OCI-M2 (cell line): ENCODE measurements at regions not wholly inside any gene's neighbourhood (a gene's known extent, or its start where the extent isn't known, plus 50 kb on each side); places are given as distances from the start of the nearest gene placed in this dataset.
A peak's percentile ranks its signal among the peaks of the same experiment; 100 is the strongest.

Experiments
- DNase-seq: peaks from one replicate; lab custom pipeline; 2025; ENCODE audit not compliant: unreplicated experiment; lab: John Stamatoyannopoulos, UW

- no peak for DNase-seq
These were observed 388.5 kb downstream of the LMO4 start for GRCh38 chr1:87717157-87717670.

GRCh38 chr1:87718241-87718950 is 389.7 kb downstream of the LMO4 start:
- DNase-seq = no peak

GRCh38 chr1:87719658-87720057 is 391.0 kb downstream of the LMO4 start:
- no peak for DNase-seq

GRCh38 chr1:87720561-87720960 is 391.9 kb downstream of the LMO4 start:
- no peak for DNase-seq

GRCh38 chr1:87723193-87723592 is 394.5 kb downstream of the LMO4 start:
- DNase-seq = no peak

- no peak for DNase-seq
These were observed 399.5 kb downstream of the LMO4 start for GRCh38 chr1:87728169-87728568.

- DNase-seq = no peak
These were observed 401.9 kb downstream of the LMO4 start for GRCh38 chr1:87730274-87731216.

GRCh38 chr1:87733386-87733785 is 404.7 kb downstream of the LMO4 start:
- DNase-seq = no peak

- DNase-seq = no peak
These were observed 407.1 kb downstream of the LMO4 start for GRCh38 chr1:87735750-87736149.

- no peak for DNase-seq
These were observed 410.5 kb downstream of the LMO4 start for GRCh38 chr1:87739141-87739540.

- no peak for DNase-seq
These were observed 411.0 kb downstream of the LMO4 start for GRCh38 chr1:87739704-87740103.

- DNase-seq = no peak
These were observed 414.6 kb downstream of the LMO4 start for GRCh38 chr1:87743256-87743655.

- no peak for DNase-seq
These were observed 415.4 kb downstream of the LMO4 start for GRCh38 chr1:87744056-87744455.

- DNase-seq = no peak
These were observed 416.1 kb downstream of the LMO4 start for GRCh38 chr1:87744763-87745162.

GRCh38 chr1:87753366-87753765 is 424.7 kb downstream of the LMO4 start:
- no peak for DNase-seq

- peak; percentile 20 for DNase-seq
These were observed 425.5 kb downstream of the LMO4 start for GRCh38 chr1:87754139-87754538.

- no peak for DNase-seq
These were observed 429.0 kb downstream of the LMO4 start for GRCh38 chr1:87757676-87758075.

GRCh38 chr1:87759421-87760087 is 430.9 kb downstream of the LMO4 start:
- DNase-seq = no peak

- no peak for DNase-seq
These were observed 431.5 kb downstream of the LMO4 start for GRCh38 chr1:87760155-87760554.

GRCh38 chr1:87760654-87761053 is 432.0 kb downstream of the LMO4 start:
- no peak for DNase-seq

GRCh38 chr1:87763483-87763882 is 434.8 kb downstream of the LMO4 start:
- no peak for DNase-seq
